ENCODE measurements at regions not wholly inside any gene's neighbourhood (a gene's known extent, or its start where the extent isn't known, plus 50 kb on each side); places are given as distances from the start of the nearest gene placed in this dataset.

GRCh38 chr16:65773301-65773874, 593.1 kb upstream of the CDH5 start (continued):
- TF ChIP-seq, protein P1, sequence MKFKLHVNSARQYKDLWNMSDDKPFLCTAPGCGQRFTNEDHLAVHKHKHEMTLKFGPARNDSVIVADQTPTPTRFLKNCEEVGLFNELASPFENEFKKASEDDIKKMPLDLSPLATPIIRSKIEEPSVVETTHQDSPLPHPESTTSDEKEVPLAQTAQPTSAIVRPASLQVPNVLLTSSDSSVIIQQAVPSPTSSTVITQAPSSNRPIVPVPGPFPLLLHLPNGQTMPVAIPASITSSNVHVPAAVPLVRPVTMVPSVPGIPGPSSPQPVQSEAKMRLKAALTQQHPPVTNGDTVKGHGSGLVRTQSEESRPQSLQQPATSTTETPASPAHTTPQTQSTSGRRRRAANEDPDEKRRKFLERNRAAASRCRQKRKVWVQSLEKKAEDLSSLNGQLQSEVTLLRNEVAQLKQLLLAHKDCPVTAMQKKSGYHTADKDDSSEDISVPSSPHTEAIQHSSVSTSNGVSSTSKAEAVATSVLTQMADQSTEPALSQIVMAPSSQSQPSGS (IDR thresholded peaks at IDR 0.05; ENCODE audit: low read length) = peak; percentile 40; the same call in 1 of the 2 replicates
- TF ChIP-seq JUND (IDR thresholded peaks at IDR 0.05; ENCODE audit: low read length) (no peak), CHD2 (IDR thresholded peaks at IDR 0.05; ENCODE audit: low read length) (no peak), KDM1A (IDR thresholded peaks at IDR 0.05; ENCODE audit: borderline replicate concordance, low read length) (no peak), NRF1 (IDR thresholded peaks at IDR 0.05; ENCODE audit: low read depth, low read length) (no peak), NANOG (IDR thresholded peaks at IDR 0.05; ENCODE audit: insufficient read depth, low read depth, low read length, poor library complexity, severe bottlenecking) (no peak), EGR1 (IDR thresholded peaks at IDR 0.05; ENCODE audit: borderline replicate concordance, low read depth, low read length) (no peak), SIRT6 (IDR thresholded peaks at IDR 0.05; ENCODE audit: low read length) (no peak), GABPA (IDR thresholded peaks at IDR 0.05; ENCODE audit: borderline replicate concordance, insufficient read depth, low read length) (no peak), HDAC2 (IDR thresholded peaks at IDR 0.05; ENCODE audit: borderline replicate concordance in 1 of 2, low read depth in 2 of 2, low read length in 2 of 2) (0 out of 4 replicates have a peak, but pooled peaks of 1 of the 2 experiments have one; percentile 4), RFX5 (IDR thresholded peaks at IDR 0.05; ENCODE audit: borderline replicate concordance, low read depth, low read length) (no peak), SP1 (IDR thresholded peaks at IDR 0.05; ENCODE audit: low read depth, low read length) (no peak), KDM4A (IDR thresholded peaks at IDR 0.05; ENCODE audit: low read depth, low read length, severe bottlenecking) (no peak), POU5F1 (IDR thresholded peaks at IDR 0.05; ENCODE audit: low read depth, low read length) (no peak), POLR2A (IDR thresholded peaks at IDR 0.05; ENCODE audit: control extremely low read depth in 1 of 2, low read depth in 2 of 2, low read length in 2 of 2) (no peak), HDAC6 (IDR thresholded peaks at IDR 0.05; ENCODE audit: low read depth, low read length) (no peak)

All from H1 (cell line).